GM12878 (cell line): ENCODE measurements at regions not wholly inside any gene's neighbourhood (a gene's known extent, or its start where the extent isn't known, plus 50 kb on each side); places are given as distances from the start of the nearest gene placed in this dataset.

Experiments used
- BHLHE40 ChIP-seq, 2 experiments: fragments of 450-650 bp in 1 of 2; IDR thresholded peaks; 2 replicates each; pipeline ENCODE4 v1.6.1; 2011 to 2017; ENCODE audit warnings: low read depth in 2 of 2, borderline replicate concordance in 1 of 2, improper control_type of control experiment in 1 of 2, low read length in 1 of 2, mild to moderate bottlenecking in 1 of 2
- EP300 ChIP-seq, 2 experiments: fragments of 150-350 bp in 1 of 2; IDR thresholded peaks; 2 replicates each; pipeline ENCODE4 v1.6.1; 2011 to 2012; ENCODE audit warnings: low read depth in 2 of 2, low read length in 2 of 2, borderline replicate concordance in 1 of 2, improper control_type of control experiment in 1 of 2, inconsistent platforms in 1 of 2; ENCODE audit not compliant: control insufficient read depth in 1 of 2
- POLR2A ChIP-seq: IDR thresholded peaks from 2 replicates; pipeline ENCODE4 v1.6.1; 2011; ENCODE audit warnings: low read depth, mild to moderate bottlenecking, low read length
- RAD51 ChIP-seq: fragments of 450-650 bp; IDR thresholded peaks from 2 replicates; pipeline ENCODE4 v1.6.1; 2016; ENCODE audit warnings: moderate library complexity, mild to moderate bottlenecking, inconsistent platforms
- ZBTB11 ChIP-seq: fragments of 450-650 bp; formaldehyde crosslinking; IDR thresholded peaks from 2 replicates; pipeline ENCODE4 v1.5.0; 2022; ENCODE audit warnings: mild to moderate bottlenecking, missing genetic modification characterization
- TF ChIP-seq, protein P1 (sequence below), 3 experiments: IDR thresholded peaks in 2 of 3; conservative IDR thresholded peaks in 1 of 3; 2 replicates each; pipeline ENCODE4 v1.5.1; 2011; ENCODE audit warnings: low read depth in 3 of 3, low read length in 3 of 3, mild to moderate bottlenecking in 3 of 3, control low read depth in 2 of 3, moderate library complexity in 2 of 3, inconsistent platforms in 1 of 3, mixed read lengths in 1 of 3; ENCODE audit not compliant: control insufficient read depth in 2 of 3, insufficient read depth in 1 of 3; ENCODE audit errors: extremely low read depth in 1 of 3

DNA sequence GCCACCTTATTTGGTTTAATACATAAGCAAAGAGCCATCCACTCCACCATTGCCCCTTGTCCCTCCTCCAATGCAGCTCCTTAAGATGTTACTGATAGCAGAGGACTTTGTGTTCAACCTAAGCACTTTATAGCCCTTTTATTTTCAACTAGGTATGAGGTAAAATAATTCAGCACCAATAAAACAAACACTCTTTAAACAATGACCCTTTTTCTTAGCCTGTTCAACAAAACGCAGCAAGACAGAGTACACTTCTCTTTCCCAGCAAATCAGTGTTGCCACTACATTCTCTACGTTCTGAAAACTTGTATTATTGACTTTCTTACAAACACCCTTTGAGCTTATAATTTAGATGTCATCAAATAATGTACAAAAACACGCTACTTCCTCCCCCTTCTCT is 104.0 kb upstream of the IGLL5 start:
- TF ChIP-seq POLR2A: no peak
- no peak for TF ChIP-seq EP300 (IDR thresholded peaks at IDR 0.05; ENCODE audit: borderline replicate concordance in 1 of 2, control insufficient read depth in 1 of 2, low read depth in 2 of 2, low read length in 2 of 2)
- TF ChIP-seq, protein P1, sequence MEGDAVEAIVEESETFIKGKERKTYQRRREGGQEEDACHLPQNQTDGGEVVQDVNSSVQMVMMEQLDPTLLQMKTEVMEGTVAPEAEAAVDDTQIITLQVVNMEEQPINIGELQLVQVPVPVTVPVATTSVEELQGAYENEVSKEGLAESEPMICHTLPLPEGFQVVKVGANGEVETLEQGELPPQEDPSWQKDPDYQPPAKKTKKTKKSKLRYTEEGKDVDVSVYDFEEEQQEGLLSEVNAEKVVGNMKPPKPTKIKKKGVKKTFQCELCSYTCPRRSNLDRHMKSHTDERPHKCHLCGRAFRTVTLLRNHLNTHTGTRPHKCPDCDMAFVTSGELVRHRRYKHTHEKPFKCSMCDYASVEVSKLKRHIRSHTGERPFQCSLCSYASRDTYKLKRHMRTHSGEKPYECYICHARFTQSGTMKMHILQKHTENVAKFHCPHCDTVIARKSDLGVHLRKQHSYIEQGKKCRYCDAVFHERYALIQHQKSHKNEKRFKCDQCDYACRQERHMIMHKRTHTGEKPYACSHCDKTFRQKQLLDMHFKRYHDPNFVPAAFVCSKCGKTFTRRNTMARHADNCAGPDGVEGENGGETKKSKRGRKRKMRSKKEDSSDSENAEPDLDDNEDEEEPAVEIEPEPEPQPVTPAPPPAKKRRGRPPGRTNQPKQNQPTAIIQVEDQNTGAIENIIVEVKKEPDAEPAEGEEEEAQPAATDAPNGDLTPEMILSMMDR (IDR thresholded peaks at IDR 0.05 in 2 of 3, conservative IDR thresholded peaks at IDR 0.05 in 1 of 3; ENCODE audit: control insufficient read depth in 2 of 3, extremely low read depth in 1 of 3, insufficient read depth in 1 of 3, low read depth in 3 of 3, low read length in 3 of 3): no peak
- no peak for TF ChIP-seq ZBTB11 (CRISPR knock-in tag)
- no peak for TF ChIP-seq BHLHE40 (IDR thresholded peaks at IDR 0.05; ENCODE audit: borderline replicate concordance in 1 of 2, low read depth in 2 of 2, low read length in 1 of 2)
- no peak for TF ChIP-seq RAD51
